ENCODE measurements at regions not wholly inside any gene's neighbourhood (a gene's known extent, or its start where the extent isn't known, plus 50 kb on each side); places are given as distances from the start of the nearest gene placed in this dataset.

GRCh38 chrX:45381841-45382240, 181.2 kb upstream of the DIPK2B start:
- TF ChIP-seq, protein P1, sequence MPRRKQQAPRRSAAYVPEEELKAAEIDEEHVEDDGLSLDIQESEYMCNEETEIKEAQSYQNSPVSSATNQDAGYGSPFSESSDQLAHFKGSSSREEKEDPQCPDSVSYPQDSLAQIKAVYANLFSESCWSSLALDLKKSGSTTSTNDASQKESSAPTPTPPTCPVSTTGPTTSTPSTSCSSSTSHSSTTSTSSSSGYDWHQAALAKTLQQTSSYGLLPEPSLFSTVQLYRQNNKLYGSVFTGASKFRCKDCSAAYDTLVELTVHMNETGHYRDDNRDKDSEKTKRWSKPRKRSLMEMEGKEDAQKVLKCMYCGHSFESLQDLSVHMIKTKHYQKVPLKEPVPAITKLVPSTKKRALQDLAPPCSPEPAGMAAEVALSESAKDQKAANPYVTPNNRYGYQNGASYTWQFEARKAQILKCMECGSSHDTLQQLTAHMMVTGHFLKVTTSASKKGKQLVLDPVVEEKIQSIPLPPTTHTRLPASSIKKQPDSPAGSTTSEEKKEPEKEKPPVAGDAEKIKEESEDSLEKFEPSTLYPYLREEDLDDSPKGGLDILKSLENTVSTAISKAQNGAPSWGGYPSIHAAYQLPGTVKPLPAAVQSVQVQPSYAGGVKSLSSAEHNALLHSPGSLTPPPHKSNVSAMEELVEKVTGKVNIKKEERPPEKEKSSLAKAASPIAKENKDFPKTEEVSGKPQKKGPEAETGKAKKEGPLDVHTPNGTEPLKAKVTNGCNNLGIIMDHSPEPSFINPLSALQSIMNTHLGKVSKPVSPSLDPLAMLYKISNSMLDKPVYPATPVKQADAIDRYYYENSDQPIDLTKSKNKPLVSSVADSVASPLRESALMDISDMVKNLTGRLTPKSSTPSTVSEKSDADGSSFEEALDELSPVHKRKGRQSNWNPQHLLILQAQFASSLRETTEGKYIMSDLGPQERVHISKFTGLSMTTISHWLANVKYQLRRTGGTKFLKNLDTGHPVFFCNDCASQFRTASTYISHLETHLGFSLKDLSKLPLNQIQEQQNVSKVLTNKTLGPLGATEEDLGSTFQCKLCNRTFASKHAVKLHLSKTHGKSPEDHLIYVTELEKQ (tag by site-specific recombination; IDR thresholded peaks at IDR 0.05; ENCODE audit: borderline replicate concordance), result no peak
- no peak for TF ChIP-seq CTCF (tag by site-specific recombination; IDR thresholded peaks at IDR 0.05)
- TF ChIP-seq, protein P2, sequence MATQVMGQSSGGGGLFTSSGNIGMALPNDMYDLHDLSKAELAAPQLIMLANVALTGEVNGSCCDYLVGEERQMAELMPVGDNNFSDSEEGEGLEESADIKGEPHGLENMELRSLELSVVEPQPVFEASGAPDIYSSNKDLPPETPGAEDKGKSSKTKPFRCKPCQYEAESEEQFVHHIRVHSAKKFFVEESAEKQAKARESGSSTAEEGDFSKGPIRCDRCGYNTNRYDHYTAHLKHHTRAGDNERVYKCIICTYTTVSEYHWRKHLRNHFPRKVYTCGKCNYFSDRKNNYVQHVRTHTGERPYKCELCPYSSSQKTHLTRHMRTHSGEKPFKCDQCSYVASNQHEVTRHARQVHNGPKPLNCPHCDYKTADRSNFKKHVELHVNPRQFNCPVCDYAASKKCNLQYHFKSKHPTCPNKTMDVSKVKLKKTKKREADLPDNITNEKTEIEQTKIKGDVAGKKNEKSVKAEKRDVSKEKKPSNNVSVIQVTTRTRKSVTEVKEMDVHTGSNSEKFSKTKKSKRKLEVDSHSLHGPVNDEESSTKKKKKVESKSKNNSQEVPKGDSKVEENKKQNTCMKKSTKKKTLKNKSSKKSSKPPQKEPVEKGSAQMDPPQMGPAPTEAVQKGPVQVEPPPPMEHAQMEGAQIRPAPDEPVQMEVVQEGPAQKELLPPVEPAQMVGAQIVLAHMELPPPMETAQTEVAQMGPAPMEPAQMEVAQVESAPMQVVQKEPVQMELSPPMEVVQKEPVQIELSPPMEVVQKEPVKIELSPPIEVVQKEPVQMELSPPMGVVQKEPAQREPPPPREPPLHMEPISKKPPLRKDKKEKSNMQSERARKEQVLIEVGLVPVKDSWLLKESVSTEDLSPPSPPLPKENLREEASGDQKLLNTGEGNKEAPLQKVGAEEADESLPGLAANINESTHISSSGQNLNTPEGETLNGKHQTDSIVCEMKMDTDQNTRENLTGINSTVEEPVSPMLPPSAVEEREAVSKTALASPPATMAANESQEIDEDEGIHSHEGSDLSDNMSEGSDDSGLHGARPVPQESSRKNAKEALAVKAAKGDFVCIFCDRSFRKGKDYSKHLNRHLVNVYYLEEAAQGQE (tag by site-specific recombination; IDR thresholded peaks at IDR 0.05), result no peak
- TF ChIP-seq, protein P3, sequence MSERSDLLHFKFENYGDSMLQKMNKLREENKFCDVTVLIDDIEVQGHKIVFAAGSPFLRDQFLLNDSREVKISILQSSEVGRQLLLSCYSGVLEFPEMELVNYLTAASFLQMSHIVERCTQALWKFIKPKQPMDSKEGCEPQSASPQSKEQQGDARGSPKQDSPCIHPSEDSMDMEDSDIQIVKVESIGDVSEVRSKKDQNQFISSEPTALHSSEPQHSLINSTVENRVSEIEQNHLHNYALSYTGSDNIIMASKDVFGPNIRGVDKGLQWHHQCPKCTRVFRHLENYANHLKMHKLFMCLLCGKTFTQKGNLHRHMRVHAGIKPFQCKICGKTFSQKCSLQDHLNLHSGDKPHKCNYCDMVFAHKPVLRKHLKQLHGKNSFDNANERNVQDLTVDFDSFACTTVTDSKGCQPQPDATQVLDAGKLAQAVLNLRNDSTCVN (tag by site-specific recombination; optimal IDR thresholded peaks at IDR 0.05), result no peak
- no peak for TF ChIP-seq ZNF133 (tag by site-specific recombination; IDR thresholded peaks at IDR 0.05)
- TF ChIP-seq OSR2 (tag by site-specific recombination; IDR thresholded peaks at IDR 0.05), result no peak
- no peak for TF ChIP-seq ZNF114 (tag by site-specific recombination; IDR thresholded peaks at IDR 0.05)
- no peak for TF ChIP-seq ZNF670 (tag by site-specific recombination; IDR thresholded peaks at IDR 0.05; ENCODE audit: low read depth)
- no peak for TF ChIP-seq YY1 (tag by site-specific recombination; IDR thresholded peaks at IDR 0.05)

Measured in HEK293 (cell line).